ENCODE measurements at regions not wholly inside any gene's neighbourhood (a gene's known extent, or its start where the extent isn't known, plus 50 kb on each side); places are given as distances from the start of the nearest gene placed in this dataset.

GRCh38 chr9:79268806-79269205, 303.0 kb upstream of the TLE4 start:
- TF ChIP-seq CTCF (IDR thresholded peaks at IDR 0.05) (no peak), ZFX (IDR thresholded peaks at IDR 0.05; ENCODE audit: borderline replicate concordance) (no peak)

Data from 22Rv1 (cell line).